GM12872 (cell line): ENCODE measurements at regions not wholly inside any gene's neighbourhood (a gene's known extent, or its start where the extent isn't known, plus 50 kb on each side); places are given as distances from the start of the nearest gene placed in this dataset.

Source experiments
- TF ChIP-seq, protein P1 (sequence below): IDR thresholded peaks from 3 replicates; pipeline ENCODE4 v1.5.1; 2011; ENCODE audit warnings: low read depth, mild to moderate bottlenecking, low read length, moderate library complexity; ENCODE audit not compliant: insufficient read depth

GRCh38 chr12:5262885-5263284 is 169.0 kb upstream of the NTF3 start:
- TF ChIP-seq, protein P1, sequence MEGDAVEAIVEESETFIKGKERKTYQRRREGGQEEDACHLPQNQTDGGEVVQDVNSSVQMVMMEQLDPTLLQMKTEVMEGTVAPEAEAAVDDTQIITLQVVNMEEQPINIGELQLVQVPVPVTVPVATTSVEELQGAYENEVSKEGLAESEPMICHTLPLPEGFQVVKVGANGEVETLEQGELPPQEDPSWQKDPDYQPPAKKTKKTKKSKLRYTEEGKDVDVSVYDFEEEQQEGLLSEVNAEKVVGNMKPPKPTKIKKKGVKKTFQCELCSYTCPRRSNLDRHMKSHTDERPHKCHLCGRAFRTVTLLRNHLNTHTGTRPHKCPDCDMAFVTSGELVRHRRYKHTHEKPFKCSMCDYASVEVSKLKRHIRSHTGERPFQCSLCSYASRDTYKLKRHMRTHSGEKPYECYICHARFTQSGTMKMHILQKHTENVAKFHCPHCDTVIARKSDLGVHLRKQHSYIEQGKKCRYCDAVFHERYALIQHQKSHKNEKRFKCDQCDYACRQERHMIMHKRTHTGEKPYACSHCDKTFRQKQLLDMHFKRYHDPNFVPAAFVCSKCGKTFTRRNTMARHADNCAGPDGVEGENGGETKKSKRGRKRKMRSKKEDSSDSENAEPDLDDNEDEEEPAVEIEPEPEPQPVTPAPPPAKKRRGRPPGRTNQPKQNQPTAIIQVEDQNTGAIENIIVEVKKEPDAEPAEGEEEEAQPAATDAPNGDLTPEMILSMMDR, result no peak

DNA sequence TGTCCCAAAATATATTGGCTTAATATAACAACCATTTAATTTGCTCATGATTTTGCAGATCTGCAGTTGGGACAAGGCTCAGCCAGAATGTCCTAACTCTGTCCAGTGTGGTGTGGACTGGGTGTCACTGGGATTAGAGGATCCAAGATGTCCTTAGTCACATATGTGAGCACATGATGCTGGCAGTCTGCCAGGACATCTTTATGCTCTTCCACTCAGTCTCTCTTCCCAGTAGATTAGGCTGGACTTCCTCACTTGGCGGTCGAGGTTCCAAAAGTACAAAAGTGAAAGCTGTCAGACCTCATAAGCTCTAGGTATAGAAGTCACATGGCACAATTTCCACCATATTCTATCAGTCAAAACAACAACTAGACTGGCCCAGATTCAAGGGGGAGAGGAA is 167.9 kb upstream of the NTF3 start:
- TF ChIP-seq, protein P1, result no peak

GRCh38 chr12:5267603-5268423 is 164.1 kb upstream of the NTF3 start:
- TF ChIP-seq, protein P1, result no peak

GRCh38 chr12:5268424-5269210 is 163.3 kb upstream of the NTF3 start:
- TF ChIP-seq, protein P1, result no peak

- TF ChIP-seq, protein P1, result no peak
Observed at GRCh38 chr12:5269846-5270245, 162.1 kb upstream of the NTF3 start.

GRCh38 chr12:5272018-5272785 is 159.7 kb upstream of the NTF3 start:
- TF ChIP-seq, protein P1, result no peak

GRCh38 chr12:5273709-5274108 is 158.2 kb upstream of the NTF3 start:
- TF ChIP-seq, protein P1, result no peak
